ENCODE measurements at regions not wholly inside any gene's neighbourhood (a gene's known extent, or its start where the extent isn't known, plus 50 kb on each side); places are given as distances from the start of the nearest gene placed in this dataset.

- Histone ChIP-seq H3K4me1 (ENCODE audit: control insufficient read depth in 1 of 2, extremely low read depth in 1 of 2, insufficient read depth in 2 of 2, low read length in 2 of 2) (no peaks in the 10 kb centered on the region), H3K27ac (ENCODE audit: low read length) (no peak overlapping the region), H3K4me3 (ENCODE audit: control insufficient read depth in 1 of 2, extremely low read depth in 1 of 2, low read length in 1 of 2) (no peak overlapping the region), H3K27me3 (replicated peaks in 1 of 2; ENCODE audit: control insufficient read depth in 2 of 2, extremely low read depth in 1 of 2, insufficient read depth in 2 of 2, low read length in 1 of 2) (no peaks in the 10 kb centered on the region), H3K9me3 (no peaks in the 10 kb centered on the region), H3K36me3 (ENCODE audit: control insufficient read depth in 2 of 2, extremely low read depth in 1 of 2, insufficient read depth in 1 of 2, low read length in 1 of 2) (no peaks in the 10 kb centered on the region)
- WGBS (ENCODE audit: insufficient coverage), result 82% methylated on average over 1 of the region's 2 CpGs
- Mint-ChIP-seq H3K27me3 (peaks cover 0 to 4% of the 10 kb centered on the region in 2 donors), H3K4me3 (no peak overlapping the region), H3K4me1 (no peaks in the 10 kb centered on the region), H3K9me3 (peaks cover 0 to 4% (median 0%) of the 10 kb centered on the region in 3 donors), H3K27ac (no peak overlapping the region), H3K36me3 (no peaks in the 10 kb centered on the region)
- DNase-seq (no peak), ATAC-seq (replicated peaks in 1 of 4) (no peak)
- ChIA-PET CTCF (no interaction called here), POLR2A (no interaction called here)
Measured at GRCh38 chr6:164128101-164128500, 713.6 kb downstream of the QKI start.

GRCh38 chr6:164124986-164125385 is 710.5 kb downstream of the QKI start:
- Histone ChIP-seq H3K36me3 (ENCODE audit: control insufficient read depth in 2 of 2, extremely low read depth in 1 of 2, insufficient read depth in 1 of 2, low read length in 1 of 2) (no peaks in the 10 kb centered on the region), H3K4me1 (ENCODE audit: control insufficient read depth in 1 of 2, extremely low read depth in 1 of 2, insufficient read depth in 2 of 2, low read length in 2 of 2) (no peaks in the 10 kb centered on the region), H3K27me3 (replicated peaks in 1 of 2; ENCODE audit: control insufficient read depth in 2 of 2, extremely low read depth in 1 of 2, insufficient read depth in 2 of 2, low read length in 1 of 2) (no peaks in the 10 kb centered on the region), H3K4me3 (ENCODE audit: control insufficient read depth in 1 of 2, extremely low read depth in 1 of 2, low read length in 1 of 2) (no peak overlapping the region), H3K27ac (ENCODE audit: low read length) (no peak overlapping the region), H3K9me3 (no peaks in the 10 kb centered on the region)
- Mint-ChIP-seq H3K4me1 (no peaks in the 10 kb centered on the region), H3K27ac (no peak overlapping the region), H3K27me3 (peaks cover 0 to 4% of the 10 kb centered on the region in 2 donors), H3K9me3 (peaks cover 0 to 4% (median 0%) of the 10 kb centered on the region in 3 donors), H3K36me3 (no peaks in the 10 kb centered on the region), H3K4me3 (no peak overlapping the region)
- no peak for DNase-seq
- no peak for ATAC-seq (replicated peaks in 1 of 4)
- POLR2A ChIA-PET, result no interaction called here
- WGBS (ENCODE audit: insufficient coverage), result 73% methylated on average over 1 of the region's 5 CpGs
- CTCF ChIA-PET, result no interaction called here

- Histone ChIP-seq H3K36me3 (ENCODE audit: control insufficient read depth in 2 of 2, extremely low read depth in 1 of 2, insufficient read depth in 1 of 2, low read length in 1 of 2) (no peaks in the 10 kb centered on the region), H3K27me3 (replicated peaks in 1 of 2; ENCODE audit: control insufficient read depth in 2 of 2, extremely low read depth in 1 of 2, insufficient read depth in 2 of 2, low read length in 1 of 2) (no peaks in the 10 kb centered on the region), H3K27ac (ENCODE audit: low read length) (no peak overlapping the region), H3K4me1 (ENCODE audit: control insufficient read depth in 1 of 2, extremely low read depth in 1 of 2, insufficient read depth in 2 of 2, low read length in 2 of 2) (no peaks in the 10 kb centered on the region), H3K9me3 (no peaks in the 10 kb centered on the region), H3K4me3 (ENCODE audit: control insufficient read depth in 1 of 2, extremely low read depth in 1 of 2, low read length in 1 of 2) (no peak overlapping the region)
- ATAC-seq (replicated peaks in 1 of 4), result no peak
- Mint-ChIP-seq H3K9me3 (peaks cover 0 to 8% (median 0%) of the 10 kb centered on the region in 3 donors), H3K4me3 (no peak overlapping the region), H3K4me1 (no peaks in the 10 kb centered on the region), H3K27me3 (peaks cover 0 to 4% of the 10 kb centered on the region in 2 donors), H3K27ac (no peak overlapping the region), H3K36me3 (no peaks in the 10 kb centered on the region)
- CTCF ChIA-PET, result no interaction called here
- POLR2A ChIA-PET, result interaction anchor here in 1 of 2 donors (0.6 kb wide), 1 partner anchor 655 kb away, joined by 5 read pairs; no protein-coding TSS in a partner anchor
- WGBS (ENCODE audit: insufficient coverage), result 88% methylated on average over 1 of the region's 5 CpGs
- DNase-seq, result no peak
Measured at GRCh38 chr6:164124473-164124872, 710.0 kb downstream of the QKI start.

- peaks cover 0 to 8% (median 0%) of the 10 kb centered on the region in 3 donors for H3K9me3 Mint-ChIP-seq
- Histone ChIP-seq H3K36me3 (ENCODE audit: control insufficient read depth in 2 of 2, extremely low read depth in 1 of 2, insufficient read depth in 1 of 2, low read length in 1 of 2) (no peaks in the 10 kb centered on the region), H3K4me1 (ENCODE audit: control insufficient read depth in 1 of 2, extremely low read depth in 1 of 2, insufficient read depth in 2 of 2, low read length in 2 of 2) (no peaks in the 10 kb centered on the region), H3K27me3 (replicated peaks in 1 of 2; ENCODE audit: control insufficient read depth in 2 of 2, extremely low read depth in 1 of 2, insufficient read depth in 2 of 2, low read length in 1 of 2) (no peaks in the 10 kb centered on the region), H3K4me3 (ENCODE audit: control insufficient read depth in 1 of 2, extremely low read depth in 1 of 2, low read length in 1 of 2) (no peak overlapping the region), H3K9me3 (no peaks in the 10 kb centered on the region), H3K27ac (ENCODE audit: low read length) (no peak overlapping the region)
- WGBS (ENCODE audit: insufficient coverage), result 94% methylated on average over 7 of the region's 11 CpGs
- peaks cover 0 to 4% of the 10 kb centered on the region in 2 donors for H3K27me3 Mint-ChIP-seq
- no peaks in the 10 kb centered on the region for H3K4me1 Mint-ChIP-seq
- POLR2A ChIA-PET, result no interaction called here
- no peaks in the 10 kb centered on the region for H3K36me3 Mint-ChIP-seq
- no peak overlapping the region for H3K27ac Mint-ChIP-seq
- DNase-seq (no peak), ATAC-seq (replicated peaks in 1 of 4) (no peak)
- CTCF ChIA-PET, result no interaction called here
- H3K4me3 Mint-ChIP-seq, result no peak overlapping the region
Measured at GRCh38 chr6:164122109-164122508, 707.6 kb downstream of the QKI start.

GRCh38 chr6:164121527-164121926 is 707.0 kb downstream of the QKI start:
- no CpG with 5 or more reads among the region's 6 CpGs for WGBS (ENCODE audit: insufficient coverage)
- Mint-ChIP-seq H3K9me3 (peaks cover 0 to 8% (median 0%) of the 10 kb centered on the region in 3 donors), H3K4me1 (no peaks in the 10 kb centered on the region), H3K27me3 (peaks cover 0 to 4% of the 10 kb centered on the region in 2 donors), H3K36me3 (no peaks in the 10 kb centered on the region), H3K4me3 (no peak overlapping the region), H3K27ac (no peak overlapping the region)
- no peak overlapping the region for H3K27ac ChIP-seq (ENCODE audit: low read length)
- DNase-seq, result no peak
- POLR2A ChIA-PET, result no interaction called here
- H3K4me3 ChIP-seq (ENCODE audit: control insufficient read depth in 1 of 2, extremely low read depth in 1 of 2, low read length in 1 of 2), result no peak overlapping the region
- H3K9me3 ChIP-seq, result no peaks in the 10 kb centered on the region
- CTCF ChIA-PET, result interaction anchor here in 1 of 2 donors (0.5 kb wide), 1 partner anchor 455 kb away, joined by 4 read pairs; no protein-coding TSS in a partner anchor
- no peak for ATAC-seq (replicated peaks in 1 of 4)
- H3K4me1 ChIP-seq (ENCODE audit: control insufficient read depth in 1 of 2, extremely low read depth in 1 of 2, insufficient read depth in 2 of 2, low read length in 2 of 2), result no peaks in the 10 kb centered on the region
- no peaks in the 10 kb centered on the region for H3K36me3 ChIP-seq (ENCODE audit: control insufficient read depth in 2 of 2, extremely low read depth in 1 of 2, insufficient read depth in 1 of 2, low read length in 1 of 2)
- no peaks in the 10 kb centered on the region for H3K27me3 ChIP-seq (replicated peaks in 1 of 2; ENCODE audit: control insufficient read depth in 2 of 2, extremely low read depth in 1 of 2, insufficient read depth in 2 of 2, low read length in 1 of 2)

- DNase-seq (no peak), ATAC-seq (replicated peaks in 1 of 4) (no peak)
- H3K4me3 Mint-ChIP-seq, result no peak overlapping the region
- H3K4me3 ChIP-seq (ENCODE audit: control insufficient read depth in 1 of 2, extremely low read depth in 1 of 2, low read length in 1 of 2), result no peak overlapping the region
- no peak overlapping the region for H3K27ac Mint-ChIP-seq
- H3K9me3 Mint-ChIP-seq, result peaks cover 0 to 2% (median 0%) of the 10 kb centered on the region in 3 donors
- no peak overlapping the region for H3K27ac ChIP-seq (ENCODE audit: low read length)
- ChIA-PET POLR2A (no interaction called here), CTCF (no interaction called here)
- no peaks in the 10 kb centered on the region for H3K36me3 Mint-ChIP-seq
- peaks cover 0 to 14% of the 10 kb centered on the region in 2 experiments for H3K27me3 ChIP-seq (replicated peaks in 1 of 2; ENCODE audit: control insufficient read depth in 2 of 2, extremely low read depth in 1 of 2, insufficient read depth in 2 of 2, low read length in 1 of 2)
- H3K27me3 Mint-ChIP-seq, result peaks cover 4 to 13% of the 10 kb centered on the region in 2 donors
- no peaks in the 10 kb centered on the region for H3K4me1 ChIP-seq (ENCODE audit: control insufficient read depth in 1 of 2, extremely low read depth in 1 of 2, insufficient read depth in 2 of 2, low read length in 2 of 2)
- no peaks in the 10 kb centered on the region for H3K36me3 ChIP-seq (ENCODE audit: control insufficient read depth in 2 of 2, extremely low read depth in 1 of 2, insufficient read depth in 1 of 2, low read length in 1 of 2)
- H3K9me3 ChIP-seq, result no peaks in the 10 kb centered on the region
- H3K4me1 Mint-ChIP-seq, result no peaks in the 10 kb centered on the region
- WGBS (ENCODE audit: insufficient coverage), result 72% methylated on average over 4 of the region's 5 CpGs
Measured at GRCh38 chr6:164114651-164115050, 700.1 kb downstream of the QKI start.

- ATAC-seq (replicated peaks in 1 of 4), result no peak
- CTCF ChIA-PET, result no interaction called here
- no peaks in the 10 kb centered on the region for H3K9me3 ChIP-seq
- H3K36me3 ChIP-seq (ENCODE audit: control insufficient read depth in 2 of 2, extremely low read depth in 1 of 2, insufficient read depth in 1 of 2, low read length in 1 of 2), result no peaks in the 10 kb centered on the region
- no peak for DNase-seq
- H3K27me3 ChIP-seq (replicated peaks in 1 of 2; ENCODE audit: control insufficient read depth in 2 of 2, extremely low read depth in 1 of 2, insufficient read depth in 2 of 2, low read length in 1 of 2), result peaks cover 0 to 19% of the 10 kb centered on the region in 2 experiments
- Mint-ChIP-seq H3K27ac (no peak overlapping the region), H3K27me3 (peaks cover 4 to 15% of the 10 kb centered on the region in 2 donors), H3K4me1 (peaks cover 0 to 5% (median 2%) of the 10 kb centered on the region in 3 donors), H3K36me3 (no peaks in the 10 kb centered on the region), H3K4me3 (no peak overlapping the region), H3K9me3 (no peaks in the 10 kb centered on the region)
- H3K4me3 ChIP-seq (ENCODE audit: control insufficient read depth in 1 of 2, extremely low read depth in 1 of 2, low read length in 1 of 2), result no peak overlapping the region
- no peak overlapping the region for H3K27ac ChIP-seq (ENCODE audit: low read length)
- 100% methylated on average over 1 of the region's 4 CpGs for WGBS (ENCODE audit: insufficient coverage)
- POLR2A ChIA-PET, result no interaction called here
- H3K4me1 ChIP-seq (ENCODE audit: control insufficient read depth in 1 of 2, extremely low read depth in 1 of 2, insufficient read depth in 2 of 2, low read length in 2 of 2), result no peaks in the 10 kb centered on the region
Measured at GRCh38 chr6:164114051-164114450, 699.5 kb downstream of the QKI start.

Measured in T-cell (primary cell).